SU-DHL-6 (cell line): ENCODE measurements at regions not wholly inside any gene's neighbourhood (a gene's known extent, or its start where the extent isn't known, plus 50 kb on each side); places are given as distances from the start of the nearest gene placed in this dataset.

Experiments
- H2AFZ ChIP-seq: fragments of 200-600 bp; sonication (generic); 2 replicates; pipeline ENCODE4 v1.6.1; 2014; ENCODE audit warnings: low read depth, mild to moderate bottlenecking, moderate library complexity, mixed read lengths, antibody characterized with exemption, low read length; ENCODE audit not compliant: severe bottlenecking
- H3F3A ChIP-seq: fragments of 200-600 bp; shearing (Covaris generic); 2 replicates; pipeline ENCODE4 v1.6.0; 2016; ENCODE audit warnings: antibody characterized with exemption, mild to moderate bottlenecking; ENCODE audit not compliant: insufficient read depth
- H3K27ac ChIP-seq: fragments of 200-600 bp; sonication (generic); 2 replicates; pipeline ENCODE4 v1.5.1; 2016; ENCODE audit warnings: low read depth, mild to moderate bottlenecking, low read length, moderate library complexity, mixed read lengths
- H3K27me3 ChIP-seq: fragments of 200-600 bp; sonication (generic), shearing (Covaris generic); 2 replicates; pipeline ENCODE4 v1.6.0; 2014; ENCODE audit warnings: mild to moderate bottlenecking, low read length
- H3K36me3 ChIP-seq: fragments of 200-600 bp; sonication (generic); 2 replicates; pipeline ENCODE4 v1.6.1; 2014; ENCODE audit warnings: mild to moderate bottlenecking, low read length, mixed read lengths
- H3K4me2 ChIP-seq: fragments of 300-600, 200-600 bp; shearing (Covaris generic), sonication (generic); 2 replicates; pipeline ENCODE4 v1.6.0; 2014; ENCODE audit warnings: low read length, low read depth, mild to moderate bottlenecking; ENCODE audit not compliant: poor library complexity, severe bottlenecking
- H3K4me3 ChIP-seq: fragments of 200-600 bp; sonication (generic); 2 replicates; pipeline ENCODE4 v1.5.1; 2014; ENCODE audit warnings: antibody characterized with exemption, low read length, mild to moderate bottlenecking, mixed read lengths; ENCODE audit not compliant: insufficient read depth, poor library complexity, severe bottlenecking
- H3K79me2 ChIP-seq: fragments of 200-600 bp; sonication (generic); 2 replicates; pipeline ENCODE4 v1.6.1; 2014; ENCODE audit warnings: mild to moderate bottlenecking, low read length, moderate library complexity; ENCODE audit not compliant: insufficient read depth
- H3K9ac ChIP-seq: fragments of 200-600 bp; sonication (generic); 2 replicates; pipeline ENCODE4 v1.7.0; 2014; ENCODE audit warnings: mild to moderate bottlenecking, low read length
- H3K9me2 ChIP-seq: fragments of 200-600 bp; sonication (generic); replicated peaks from 2 replicates; pipeline ENCODE4 v1.6.1; 2014; ENCODE audit warnings: low read length; ENCODE audit not compliant: insufficient read depth
- H3K9me3 ChIP-seq: fragments of 200-600 bp; sonication (generic); 2 replicates; pipeline ENCODE4 v1.6.1; 2014; ENCODE audit warnings: low read length, mixed read lengths; ENCODE audit not compliant: insufficient read depth
- H4K20me1 ChIP-seq: fragments of 200-600 bp; sonication (generic); 2 replicates; pipeline ENCODE4 v1.6.1; 2014; ENCODE audit warnings: low read depth, mild to moderate bottlenecking, antibody characterized with exemption, low read length, moderate library complexity, mixed read lengths
- EZH2phosphoT487 ChIP-seq: fragments of 200-600 bp; sonication (generic), shearing (Covaris generic); conservative IDR thresholded peaks from 2 replicates; pipeline ENCODE4 v1.6.1; 2018; ENCODE audit warnings: mild to moderate bottlenecking, antibody characterized with exemption, low read length, moderate library complexity, mixed read lengths
- TF ChIP-seq, protein P1 (sequence below): fragments of 200-600 bp; sonication (generic); IDR thresholded peaks from one replicate; pipeline ENCODE4 v1.5.1; 2017; ENCODE audit warnings: antibody characterized with exemption, mild to moderate bottlenecking, low read length, moderate library complexity; ENCODE audit not compliant: insufficient read depth, poor library complexity, severe bottlenecking

DNA sequence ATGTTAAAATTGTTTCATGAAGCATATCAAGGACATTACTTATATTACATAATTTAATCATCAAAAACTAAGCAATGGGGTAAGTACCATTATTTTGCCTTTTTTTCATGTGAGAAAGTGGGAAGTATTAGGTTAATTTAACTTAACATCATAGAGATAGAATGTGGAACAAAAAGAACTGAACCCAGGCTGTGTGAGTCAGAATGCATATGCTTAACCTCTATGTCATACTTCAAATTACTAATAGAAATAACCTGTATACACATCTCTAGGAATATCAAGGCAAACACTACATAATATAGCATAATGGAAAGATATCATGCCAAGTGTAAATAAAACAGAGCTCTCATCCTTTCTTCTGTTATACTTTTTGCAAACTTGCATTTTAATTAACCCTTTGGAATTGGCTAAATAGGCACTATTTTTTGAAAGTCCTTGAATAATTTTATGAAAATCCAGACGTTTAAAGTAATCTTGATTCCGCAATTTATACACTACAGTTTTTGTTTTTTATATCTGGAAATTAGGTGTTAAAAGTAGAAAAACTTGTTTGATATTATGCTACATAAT is 777.7 kb downstream of the SLC6A15 start:
- Histone ChIP-seq H3F3A (no peaks in the 10 kb centered on the region), H3K79me2 (no peaks in the 10 kb centered on the region), H3K4me2 (no peak overlapping the region), H3K36me3 (no peaks in the 10 kb centered on the region), H3K27ac (no peak overlapping the region), H4K20me1 (no peaks in the 10 kb centered on the region), H3K9me2 (no peaks in the 10 kb centered on the region), H3K9me3 (no peaks in the 10 kb centered on the region), H3K27me3 (no peaks in the 10 kb centered on the region), H2AFZ (no peak overlapping the region), H3K4me3 (no peak overlapping the region), H3K9ac (no peak overlapping the region)
- TF ChIP-seq, protein P1, sequence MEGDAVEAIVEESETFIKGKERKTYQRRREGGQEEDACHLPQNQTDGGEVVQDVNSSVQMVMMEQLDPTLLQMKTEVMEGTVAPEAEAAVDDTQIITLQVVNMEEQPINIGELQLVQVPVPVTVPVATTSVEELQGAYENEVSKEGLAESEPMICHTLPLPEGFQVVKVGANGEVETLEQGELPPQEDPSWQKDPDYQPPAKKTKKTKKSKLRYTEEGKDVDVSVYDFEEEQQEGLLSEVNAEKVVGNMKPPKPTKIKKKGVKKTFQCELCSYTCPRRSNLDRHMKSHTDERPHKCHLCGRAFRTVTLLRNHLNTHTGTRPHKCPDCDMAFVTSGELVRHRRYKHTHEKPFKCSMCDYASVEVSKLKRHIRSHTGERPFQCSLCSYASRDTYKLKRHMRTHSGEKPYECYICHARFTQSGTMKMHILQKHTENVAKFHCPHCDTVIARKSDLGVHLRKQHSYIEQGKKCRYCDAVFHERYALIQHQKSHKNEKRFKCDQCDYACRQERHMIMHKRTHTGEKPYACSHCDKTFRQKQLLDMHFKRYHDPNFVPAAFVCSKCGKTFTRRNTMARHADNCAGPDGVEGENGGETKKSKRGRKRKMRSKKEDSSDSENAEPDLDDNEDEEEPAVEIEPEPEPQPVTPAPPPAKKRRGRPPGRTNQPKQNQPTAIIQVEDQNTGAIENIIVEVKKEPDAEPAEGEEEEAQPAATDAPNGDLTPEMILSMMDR: no peak
- TF ChIP-seq EZH2phosphoT487: no peak

DNA sequence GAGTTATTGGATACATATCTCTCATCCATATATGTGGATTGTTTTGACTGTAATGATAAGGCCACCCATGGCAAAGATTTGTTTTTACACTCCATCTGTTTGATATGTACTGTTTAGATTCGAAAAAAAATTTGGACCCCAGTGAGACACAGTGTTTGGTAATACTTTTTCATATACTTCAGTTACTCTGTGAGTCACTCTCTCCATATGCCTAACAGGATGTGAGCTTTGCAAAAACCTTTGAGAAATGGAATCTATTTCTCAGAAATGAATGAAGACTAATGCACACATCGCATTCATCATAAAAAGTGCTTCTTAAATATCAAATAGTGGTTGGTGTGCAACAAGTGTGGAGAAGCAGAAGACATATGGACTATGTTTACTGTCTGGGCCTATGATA is 781.5 kb downstream of the SLC6A15 start:
- H4K20me1 ChIP-seq: no peaks in the 10 kb centered on the region
- H3K9ac ChIP-seq: no peak overlapping the region
- no peak overlapping the region for H3K27ac ChIP-seq
- H3K9me2 ChIP-seq: no peaks in the 10 kb centered on the region
- no peak overlapping the region for H3K4me2 ChIP-seq
- peak overlapping the region; percentile 84 for H2AFZ ChIP-seq
- no peak for TF ChIP-seq EZH2phosphoT487
- TF ChIP-seq, protein P1: no peak
- no peak overlapping the region for H3K4me3 ChIP-seq
- no peaks in the 10 kb centered on the region for H3K36me3 ChIP-seq
- H3F3A ChIP-seq: no peaks in the 10 kb centered on the region
- H3K9me3 ChIP-seq: no peaks in the 10 kb centered on the region
- no peaks in the 10 kb centered on the region for H3K27me3 ChIP-seq
- H3K79me2 ChIP-seq: no peaks in the 10 kb centered on the region

DNA sequence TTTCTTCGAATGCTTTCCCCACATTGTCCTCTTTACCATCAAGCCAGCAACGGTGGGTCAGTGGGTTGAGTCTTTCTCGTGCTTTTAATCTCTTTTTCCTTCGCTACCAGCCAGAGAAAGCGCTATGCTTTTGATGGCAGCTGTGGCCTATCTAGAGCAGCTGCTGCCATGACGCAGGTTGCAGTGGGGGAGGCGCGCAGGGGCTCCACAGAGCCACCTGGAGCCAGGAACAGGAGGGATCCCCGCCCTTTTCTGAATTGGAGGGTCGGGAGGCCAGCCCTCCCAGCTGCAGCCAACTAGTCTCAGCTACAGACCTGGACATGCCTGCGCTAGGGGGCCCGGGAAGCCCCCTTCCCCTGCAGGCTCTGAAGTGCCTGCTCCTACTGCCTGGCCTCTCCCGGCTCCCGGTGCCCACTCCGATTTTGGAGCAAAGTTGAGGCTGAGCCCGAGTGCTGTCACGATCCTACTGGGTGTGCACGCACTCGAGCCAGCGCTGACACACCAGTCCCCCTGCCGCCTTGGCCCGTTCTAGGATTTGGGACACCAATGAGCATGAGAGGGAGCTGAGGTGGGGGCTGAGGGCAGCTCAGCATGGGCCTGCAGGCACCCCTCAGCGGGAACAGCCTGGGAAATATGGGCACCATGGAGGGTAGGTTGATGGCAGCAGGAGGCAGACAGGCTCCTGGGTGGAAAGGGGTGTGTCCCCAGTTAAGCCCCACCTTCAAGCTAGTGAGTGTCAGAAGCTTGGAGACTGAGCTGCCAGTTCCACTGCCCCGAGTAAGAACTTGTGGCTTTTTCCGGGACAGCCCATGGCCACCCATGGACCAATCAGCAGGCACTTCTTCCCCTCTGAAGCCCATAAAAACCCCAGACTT is 784.2 kb downstream of the SLC6A15 start:
- no peak overlapping the region for H3K4me3 ChIP-seq
- no peaks in the 10 kb centered on the region for H3K36me3 ChIP-seq
- H3K9me3 ChIP-seq: no peaks in the 10 kb centered on the region
- no peak for TF ChIP-seq EZH2phosphoT487
- TF ChIP-seq, protein P1: no peak
- H3K9me2 ChIP-seq: no peaks in the 10 kb centered on the region
- no peaks in the 10 kb centered on the region for H3K79me2 ChIP-seq
- H3F3A ChIP-seq: no peaks in the 10 kb centered on the region
- H4K20me1 ChIP-seq: no peaks in the 10 kb centered on the region
- H2AFZ ChIP-seq: peak overlapping the region; percentile 3
- H3K9ac ChIP-seq: no peak overlapping the region
- no peaks in the 10 kb centered on the region for H3K27me3 ChIP-seq
- no peak overlapping the region for H3K27ac ChIP-seq
- H3K4me2 ChIP-seq: no peak overlapping the region
